ENCODE measurements at regions not wholly inside any gene's neighbourhood (a gene's known extent, or its start where the extent isn't known, plus 50 kb on each side); places are given as distances from the start of the nearest gene placed in this dataset.

- TF ChIP-seq CTCF (conservative IDR thresholded peaks at IDR 0.05; ENCODE audit: low read depth, low read length) (no peak), EZH2 (IDR thresholded peaks at IDR 0.05; ENCODE audit: borderline replicate concordance, low read depth, low read length, poor library complexity, severe bottlenecking) (no peak)
Observed at GRCh38 chr4:15226203-15226602, 201.6 kb upstream of the C1QTNF7 start.

Measured in A673 (cell line).